MM.1S (cell line): ENCODE measurements at regions not wholly inside any gene's neighbourhood (a gene's known extent, or its start where the extent isn't known, plus 50 kb on each side); places are given as distances from the start of the nearest gene placed in this dataset.

Experiments
- EZH2 ChIP-seq: fragments of 300-600 bp; sonication (generic); optimal IDR thresholded peaks from 2 replicates; pipeline ENCODE3; 2017; ENCODE audit warnings: low read depth, mild to moderate bottlenecking, antibody characterized with exemption, low read length, mixed read lengths
- TF ChIP-seq, protein P1 (sequence below): fragments of 300-600 bp; sonication (generic); IDR thresholded peaks from 2 replicates; pipeline ENCODE4 v1.5.1; 2016; ENCODE audit warnings: antibody characterized with exemption, low read length, mixed read lengths

DNA sequence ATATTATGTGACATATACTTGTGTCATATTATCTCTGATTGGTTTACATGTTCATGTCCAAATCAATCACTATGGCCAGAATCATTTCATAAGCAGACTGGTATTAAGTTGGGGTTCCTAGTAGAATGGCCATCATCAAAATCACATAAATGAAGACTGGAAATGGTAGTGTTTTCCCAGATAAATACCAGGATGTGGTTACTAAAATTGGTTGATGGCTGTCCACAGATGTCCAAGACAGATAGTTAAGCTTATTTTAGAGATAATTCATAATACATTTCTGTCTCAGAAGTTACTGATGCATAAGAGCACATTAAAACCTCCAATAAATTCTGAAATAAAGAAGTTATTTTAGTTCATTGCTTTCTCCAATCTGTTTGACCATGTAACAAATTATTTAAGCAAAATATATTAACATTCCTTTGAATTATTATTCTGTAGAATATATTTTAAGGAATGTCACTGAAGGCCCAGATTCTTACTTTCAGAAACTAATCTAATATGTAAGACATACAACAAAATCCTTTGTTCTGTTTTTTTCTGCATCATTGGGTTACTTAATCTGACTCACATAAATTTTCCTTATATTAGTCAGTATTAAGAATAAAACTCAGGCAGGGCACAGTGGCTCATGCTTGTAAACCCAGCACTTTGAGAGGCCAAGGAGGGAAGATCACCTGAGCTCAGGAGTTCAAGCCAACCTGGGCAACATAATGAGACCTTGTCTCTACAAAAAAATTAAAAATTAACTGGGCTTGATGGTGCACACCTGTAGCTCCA is 483.9 kb downstream of the PTPRC start:
- TF ChIP-seq, protein P1, sequence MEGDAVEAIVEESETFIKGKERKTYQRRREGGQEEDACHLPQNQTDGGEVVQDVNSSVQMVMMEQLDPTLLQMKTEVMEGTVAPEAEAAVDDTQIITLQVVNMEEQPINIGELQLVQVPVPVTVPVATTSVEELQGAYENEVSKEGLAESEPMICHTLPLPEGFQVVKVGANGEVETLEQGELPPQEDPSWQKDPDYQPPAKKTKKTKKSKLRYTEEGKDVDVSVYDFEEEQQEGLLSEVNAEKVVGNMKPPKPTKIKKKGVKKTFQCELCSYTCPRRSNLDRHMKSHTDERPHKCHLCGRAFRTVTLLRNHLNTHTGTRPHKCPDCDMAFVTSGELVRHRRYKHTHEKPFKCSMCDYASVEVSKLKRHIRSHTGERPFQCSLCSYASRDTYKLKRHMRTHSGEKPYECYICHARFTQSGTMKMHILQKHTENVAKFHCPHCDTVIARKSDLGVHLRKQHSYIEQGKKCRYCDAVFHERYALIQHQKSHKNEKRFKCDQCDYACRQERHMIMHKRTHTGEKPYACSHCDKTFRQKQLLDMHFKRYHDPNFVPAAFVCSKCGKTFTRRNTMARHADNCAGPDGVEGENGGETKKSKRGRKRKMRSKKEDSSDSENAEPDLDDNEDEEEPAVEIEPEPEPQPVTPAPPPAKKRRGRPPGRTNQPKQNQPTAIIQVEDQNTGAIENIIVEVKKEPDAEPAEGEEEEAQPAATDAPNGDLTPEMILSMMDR = no peak
- no peak for TF ChIP-seq EZH2
